Neural cell (in vitro differentiated cells): ENCODE measurements at regions not wholly inside any gene's neighbourhood (a gene's known extent, or its start where the extent isn't known, plus 50 kb on each side); places are given as distances from the start of the nearest gene placed in this dataset.

Experiments used
- H2AFZ ChIP-seq: fragments of 200-600, 300-800 bp; sonication (generic), shearing (Covaris generic); 2 replicates; pipeline ENCODE4 v1.6.0; 2014; ENCODE audit warnings: low read depth, mild to moderate bottlenecking, antibody characterized with exemption, low read length, moderate library complexity
- H3F3A ChIP-seq: fragments of 200-600 bp; shearing (Covaris generic); 2 replicates; pipeline ENCODE4 v1.6.1; 2016; ENCODE audit warnings: mild to moderate bottlenecking, moderate library complexity, mixed read lengths, antibody characterized with exemption, low read length; ENCODE audit not compliant: insufficient read depth, poor library complexity, severe bottlenecking
- H3K27ac ChIP-seq: fragments of 200-600, 300-800 bp; sonication (generic), shearing (Covaris generic); 2 replicates; pipeline ENCODE4 v1.5.1; 2014; ENCODE audit warnings: mild to moderate bottlenecking, low read length, moderate library complexity
- H3K27me3 ChIP-seq: fragments of 300-800, 200-600 bp; sonication (generic), shearing (Covaris generic); 2 replicates; pipeline ENCODE4 v1.6.0; 2014; ENCODE audit warnings: mild to moderate bottlenecking, low read depth, low read length, moderate library complexity; ENCODE audit not compliant: insufficient read depth
- H3K36me3 ChIP-seq: fragments of 300-800, 200-600 bp; sonication (generic), shearing (Covaris generic); 2 replicates; pipeline ENCODE4 v1.5.1; 2014; ENCODE audit warnings: mild to moderate bottlenecking, antibody characterized with exemption, low read length, moderate library complexity; ENCODE audit not compliant: insufficient read depth
- H3K4me2 ChIP-seq: fragments of 300-800, 200-600 bp; sonication (generic), shearing (Covaris generic); 2 replicates; pipeline ENCODE4 v1.6.0; 2014; ENCODE audit warnings: mild to moderate bottlenecking, low read length
- H3K4me3 ChIP-seq: fragments of 300-800, 200-600 bp; sonication (generic), shearing (Covaris generic); 2 replicates; pipeline ENCODE4 v1.5.1; 2014; ENCODE audit warnings: mild to moderate bottlenecking, low read length, moderate library complexity
- H3K79me2 ChIP-seq: fragments of 200-600 bp; shearing (Covaris generic); replicated peaks from 2 replicates; pipeline ENCODE4 v1.6.0; 2014; ENCODE audit warnings: mild to moderate bottlenecking, low read length, moderate library complexity; ENCODE audit not compliant: insufficient read depth
- H3K9ac ChIP-seq: fragments of 300-800, 200-600 bp; sonication (generic), shearing (Covaris generic); 2 replicates; pipeline ENCODE4 v1.6.1; 2016; ENCODE audit warnings: mild to moderate bottlenecking, low read length, mixed read lengths
- H3K9me2 ChIP-seq: fragments of 200-600 bp; shearing (Covaris generic); 2 replicates; pipeline ENCODE4 v1.6.1; 2016; ENCODE audit warnings: mild to moderate bottlenecking, low read length, mixed read lengths; ENCODE audit not compliant: insufficient read depth
- H3K9me3 ChIP-seq: fragments of 200-600, 300-800 bp; sonication (generic), shearing (Covaris generic); 2 replicates; pipeline ENCODE4 v1.6.1; 2016; ENCODE audit warnings: mild to moderate bottlenecking, mixed run types, low read length, moderate library complexity, mixed read lengths
- H4K20me1 ChIP-seq: fragments of 200-600 bp; shearing (Covaris generic); 2 replicates; pipeline ENCODE4 v1.6.1; 2016; ENCODE audit warnings: mild to moderate bottlenecking, mixed run types; ENCODE audit not compliant: insufficient read depth
- EP300 ChIP-seq: fragments of 450-650 bp; conservative IDR thresholded peaks from 2 replicates; pipeline ENCODE4 v1.6.1; 2014; ENCODE audit warnings: antibody characterized with exemption, mild to moderate bottlenecking, moderate library complexity; ENCODE audit not compliant: poor library complexity, severe bottlenecking
- EZH2 ChIP-seq: fragments of 200-600, 300-800 bp; shearing (Covaris generic), sonication (generic); IDR thresholded peaks from 2 replicates; pipeline ENCODE4 v1.6.1; 2014; ENCODE audit warnings: antibody characterized with exemption, low read length, borderline replicate concordance, mild to moderate bottlenecking; ENCODE audit not compliant: insufficient read depth, poor library complexity, severe bottlenecking
- MXI1 ChIP-seq: fragments of 450-650 bp; conservative IDR thresholded peaks from 2 replicates; pipeline ENCODE4 v1.6.1; 2014; ENCODE audit warnings: antibody characterized with exemption, mild to moderate bottlenecking; ENCODE audit not compliant: poor library complexity, severe bottlenecking
- POLR2AphosphoS5 ChIP-seq: IDR thresholded peaks from 2 replicates; pipeline ENCODE4 v1.6.1; 2012
- RAD21 ChIP-seq: fragments of 450-650 bp; conservative IDR thresholded peaks from 2 replicates; pipeline ENCODE4 v1.6.1; 2014; ENCODE audit warnings: antibody characterized with exemption, mild to moderate bottlenecking, moderate library complexity
- SMC3 ChIP-seq: fragments of 450-650 bp; conservative IDR thresholded peaks from 2 replicates; pipeline ENCODE4 v1.6.1; 2014; ENCODE audit warnings: antibody characterized with exemption, mild to moderate bottlenecking, moderate library complexity; ENCODE audit not compliant: poor library complexity
- TAF1 ChIP-seq: IDR thresholded peaks from 2 replicates; pipeline ENCODE4 v1.6.1; 2012; ENCODE audit warnings: low read depth
- TF ChIP-seq, protein P1 (sequence below): IDR thresholded peaks from 2 replicates; pipeline ENCODE4 v1.6.1; 2012; ENCODE audit warnings: borderline replicate concordance
- TF ChIP-seq, protein P2 (sequence below): fragments of 450-650 bp; IDR thresholded peaks from 2 replicates; pipeline ENCODE4 v1.5.1; 2014; ENCODE audit warnings: antibody characterized with exemption, mild to moderate bottlenecking, moderate library complexity; ENCODE audit not compliant: poor library complexity, severe bottlenecking

DNA sequence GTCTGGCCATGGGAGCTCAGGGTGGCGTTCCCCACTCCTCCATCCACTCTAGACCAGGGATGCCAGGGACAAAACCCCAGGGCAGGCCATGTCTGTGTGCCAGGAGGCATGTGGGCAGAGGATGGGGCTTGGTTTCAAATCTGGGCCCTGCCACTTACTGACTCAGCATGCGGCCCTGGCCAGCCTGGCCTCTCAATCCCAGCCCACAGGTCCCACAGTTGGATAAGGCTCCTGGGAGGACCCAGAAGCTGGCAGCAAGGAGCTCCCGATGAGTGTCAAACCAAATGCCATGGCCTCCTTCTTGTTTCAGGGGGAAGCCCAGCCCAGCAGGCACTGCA, 1290.4 kb downstream of the BRD1 start:
- Histone ChIP-seq H3K27ac (no peak overlapping the region), H3K27me3 (no peaks in the 10 kb centered on the region), H3K4me3 (no peak overlapping the region), H3K9me3 (no peaks in the 10 kb centered on the region), H3K4me2 (no peak overlapping the region), H4K20me1 (no peaks in the 10 kb centered on the region), H3K79me2 (no peaks in the 10 kb centered on the region), H2AFZ (no peak overlapping the region), H3K9ac (no peak overlapping the region), H3K9me2 (no peaks in the 10 kb centered on the region), H3K36me3 (no peaks in the 10 kb centered on the region), H3F3A (no peaks in the 10 kb centered on the region)
- TF ChIP-seq MXI1: no peak
- TF ChIP-seq SMC3: no peak
- no peak for TF ChIP-seq RAD21
- no peak for TF ChIP-seq TAF1
- TF ChIP-seq, protein P1, sequence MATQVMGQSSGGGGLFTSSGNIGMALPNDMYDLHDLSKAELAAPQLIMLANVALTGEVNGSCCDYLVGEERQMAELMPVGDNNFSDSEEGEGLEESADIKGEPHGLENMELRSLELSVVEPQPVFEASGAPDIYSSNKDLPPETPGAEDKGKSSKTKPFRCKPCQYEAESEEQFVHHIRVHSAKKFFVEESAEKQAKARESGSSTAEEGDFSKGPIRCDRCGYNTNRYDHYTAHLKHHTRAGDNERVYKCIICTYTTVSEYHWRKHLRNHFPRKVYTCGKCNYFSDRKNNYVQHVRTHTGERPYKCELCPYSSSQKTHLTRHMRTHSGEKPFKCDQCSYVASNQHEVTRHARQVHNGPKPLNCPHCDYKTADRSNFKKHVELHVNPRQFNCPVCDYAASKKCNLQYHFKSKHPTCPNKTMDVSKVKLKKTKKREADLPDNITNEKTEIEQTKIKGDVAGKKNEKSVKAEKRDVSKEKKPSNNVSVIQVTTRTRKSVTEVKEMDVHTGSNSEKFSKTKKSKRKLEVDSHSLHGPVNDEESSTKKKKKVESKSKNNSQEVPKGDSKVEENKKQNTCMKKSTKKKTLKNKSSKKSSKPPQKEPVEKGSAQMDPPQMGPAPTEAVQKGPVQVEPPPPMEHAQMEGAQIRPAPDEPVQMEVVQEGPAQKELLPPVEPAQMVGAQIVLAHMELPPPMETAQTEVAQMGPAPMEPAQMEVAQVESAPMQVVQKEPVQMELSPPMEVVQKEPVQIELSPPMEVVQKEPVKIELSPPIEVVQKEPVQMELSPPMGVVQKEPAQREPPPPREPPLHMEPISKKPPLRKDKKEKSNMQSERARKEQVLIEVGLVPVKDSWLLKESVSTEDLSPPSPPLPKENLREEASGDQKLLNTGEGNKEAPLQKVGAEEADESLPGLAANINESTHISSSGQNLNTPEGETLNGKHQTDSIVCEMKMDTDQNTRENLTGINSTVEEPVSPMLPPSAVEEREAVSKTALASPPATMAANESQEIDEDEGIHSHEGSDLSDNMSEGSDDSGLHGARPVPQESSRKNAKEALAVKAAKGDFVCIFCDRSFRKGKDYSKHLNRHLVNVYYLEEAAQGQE: no peak
- no peak for TF ChIP-seq EP300
- no peak for TF ChIP-seq EZH2
- TF ChIP-seq, protein P2, sequence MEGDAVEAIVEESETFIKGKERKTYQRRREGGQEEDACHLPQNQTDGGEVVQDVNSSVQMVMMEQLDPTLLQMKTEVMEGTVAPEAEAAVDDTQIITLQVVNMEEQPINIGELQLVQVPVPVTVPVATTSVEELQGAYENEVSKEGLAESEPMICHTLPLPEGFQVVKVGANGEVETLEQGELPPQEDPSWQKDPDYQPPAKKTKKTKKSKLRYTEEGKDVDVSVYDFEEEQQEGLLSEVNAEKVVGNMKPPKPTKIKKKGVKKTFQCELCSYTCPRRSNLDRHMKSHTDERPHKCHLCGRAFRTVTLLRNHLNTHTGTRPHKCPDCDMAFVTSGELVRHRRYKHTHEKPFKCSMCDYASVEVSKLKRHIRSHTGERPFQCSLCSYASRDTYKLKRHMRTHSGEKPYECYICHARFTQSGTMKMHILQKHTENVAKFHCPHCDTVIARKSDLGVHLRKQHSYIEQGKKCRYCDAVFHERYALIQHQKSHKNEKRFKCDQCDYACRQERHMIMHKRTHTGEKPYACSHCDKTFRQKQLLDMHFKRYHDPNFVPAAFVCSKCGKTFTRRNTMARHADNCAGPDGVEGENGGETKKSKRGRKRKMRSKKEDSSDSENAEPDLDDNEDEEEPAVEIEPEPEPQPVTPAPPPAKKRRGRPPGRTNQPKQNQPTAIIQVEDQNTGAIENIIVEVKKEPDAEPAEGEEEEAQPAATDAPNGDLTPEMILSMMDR: no peak
- TF ChIP-seq POLR2AphosphoS5: no peak

DNA sequence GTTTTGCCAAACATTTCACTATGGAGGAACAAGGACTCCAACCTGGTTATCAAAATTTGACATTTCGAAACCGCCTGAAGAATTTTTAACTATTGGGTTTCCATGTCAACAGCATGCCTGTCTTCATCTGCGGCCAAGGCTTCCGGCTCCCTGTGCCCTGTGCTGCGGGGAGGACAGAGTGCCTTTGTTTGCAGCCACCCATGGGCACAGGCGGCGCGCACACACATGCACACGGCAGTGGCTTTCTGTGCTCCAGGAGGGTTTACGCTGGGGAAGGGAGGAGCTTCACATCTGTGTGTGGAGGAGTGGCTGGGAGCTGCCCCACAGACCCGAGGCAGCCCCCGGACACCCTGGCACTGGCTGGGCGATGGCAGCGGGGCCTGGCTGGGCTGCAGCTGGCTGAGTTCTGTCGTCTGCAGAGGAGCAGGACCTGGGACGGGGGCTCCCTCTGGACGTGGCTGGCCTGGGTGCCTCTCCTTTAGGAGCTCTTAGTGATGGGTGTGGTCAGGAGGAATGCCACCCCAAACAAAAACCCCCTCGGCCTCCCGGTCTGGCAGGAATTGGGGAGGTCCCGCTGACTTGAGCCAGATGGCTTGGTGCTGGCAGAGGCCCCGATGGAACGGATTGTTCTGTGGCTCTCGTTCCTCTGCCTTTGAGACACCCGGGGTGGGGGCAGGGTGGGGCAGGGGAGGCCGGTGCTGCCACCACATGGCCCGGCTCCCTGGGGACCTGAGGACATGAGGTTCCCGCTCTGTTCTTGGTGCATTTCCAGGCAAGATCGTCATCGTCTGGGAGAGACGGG, 1290.9 kb downstream of the BRD1 start:
- no peaks in the 10 kb centered on the region for H3K27me3 ChIP-seq

More for the DNA sequence above, 1290.9 kb downstream of the BRD1 start:
- H3K36me3 ChIP-seq: no peaks in the 10 kb centered on the region
- H3K9ac ChIP-seq: no peak overlapping the region
- no peak overlapping the region for H3K27ac ChIP-seq
- no peaks in the 10 kb centered on the region for H3F3A ChIP-seq
- no peaks in the 10 kb centered on the region for H3K9me2 ChIP-seq
- no peaks in the 10 kb centered on the region for H3K9me3 ChIP-seq
- H3K4me3 ChIP-seq: no peak overlapping the region
- no peak overlapping the region for H3K4me2 ChIP-seq
- no peaks in the 10 kb centered on the region for H3K79me2 ChIP-seq
- TF ChIP-seq MXI1 (no peak), EZH2 (no peak), SMC3 (no peak), TAF1 (no peak), EP300 (no peak), RAD21 (no peak), POLR2AphosphoS5 (no peak)
- TF ChIP-seq, protein P2: no peak
- TF ChIP-seq, protein P1: no peak
- no peak overlapping the region for H2AFZ ChIP-seq
- H4K20me1 ChIP-seq: no peaks in the 10 kb centered on the region
